A549 (cell line): ENCODE measurements at regions not wholly inside any gene's neighbourhood (a gene's known extent, or its start where the extent isn't known, plus 50 kb on each side); places are given as distances from the start of the nearest gene placed in this dataset.

ENCODE experiments used
- ATAC-seq, 2 experiments: fragments of 200-7000 bp in 1 of 2; fragments of >200 bp in 1 of 2; cut with Nextera tagmentation in 1 of 2; cut with Tn5 transposase in 1 of 2; 3 replicates each; pipeline versions ENCODE4 v1.8.0 to v1.9.1; 2018 to 2020; ENCODE audit warnings: mild to moderate bottlenecking in 1 of 2, moderate library complexity in 1 of 2
- CTCF ChIA-PET: fragments of 300-600 bp; sonication (Branson Sonifier 250); formaldehyde crosslinking; extraction: SDS; loops from one replicate; lab custom pipeline; 2021; ENCODE audit warnings: antibody characterized with exemption, inconsistent platforms; lab: Yijun Ruan, JAX
- POLR2A ChIA-PET: fragments of 350-600 bp; formaldehyde crosslinking; extraction: SDS; loops from one replicate; lab custom pipeline; 2021; ENCODE audit warnings: antibody characterized with exemption, inconsistent platforms; lab: Yijun Ruan, JAX
- DNase-seq, 2 experiments: peaks; one replicate each; pipeline versions ENCODE4 v3.0.0 to v3.0.0-alpha.2; 2011 to 2016; ENCODE audit warnings: low read depth in 1 of 2, low spot score in 1 of 2
- FAIRE-seq: peaks from 2 replicates; lab custom pipeline; 2011; peaks lifted over from hg19 to GRCh38; lab: Jason Lieb, UNC
- H3K27ac ChIP-seq, 2 experiments: fragments of >200 bp; sonication (Bioruptor Twin); formaldehyde crosslinking; 3 replicates each; pipeline ENCODE4 v1.5.1; 2016 to 2017
- H3K4me1 ChIP-seq: fragments of >200 bp; sonication (Bioruptor Twin); formaldehyde crosslinking; 3 replicates; pipeline ENCODE4 v1.6.1; 2016
- H3K4me2 ChIP-seq: fragments of >200 bp; sonication (Bioruptor Twin); formaldehyde crosslinking; 3 replicates; pipeline ENCODE4 v1.6.1; 2016
- H3K4me3 ChIP-seq: fragments of >200 bp; sonication (Bioruptor Twin); formaldehyde crosslinking; 3 replicates; pipeline ENCODE4 v1.5.1; 2016
- H3K9me3 ChIP-seq: fragments of >200 bp; sonication (Bioruptor Twin); formaldehyde crosslinking; 3 replicates; pipeline ENCODE4 v1.6.1; 2016
- BCL3 ChIP-seq: fragments of >200 bp; sonication (Bioruptor Twin); formaldehyde crosslinking; IDR thresholded peaks from 3 replicates; pipeline ENCODE4 v1.6.1; 2016
- CBX8 ChIP-seq: fragments of 200-600 bp; sonication (generic); IDR thresholded peaks from 2 replicates; pipeline ENCODE4 v1.6.1; 2016
- CTCF ChIP-seq: fragments of >200 bp; sonication (Bioruptor Twin); formaldehyde crosslinking; IDR thresholded peaks from 3 replicates; pipeline ENCODE4 v1.5.1; 2016
- E2F6 ChIP-seq: IDR thresholded peaks from 2 replicates; pipeline ENCODE4 v1.6.1; 2012; ENCODE audit warnings: low read depth, borderline replicate concordance
- EHMT2 ChIP-seq: fragments of 200-600 bp; sonication (generic); IDR thresholded peaks from 2 replicates; pipeline ENCODE4 v1.6.1; 2016; ENCODE audit warnings: antibody characterized with exemption, low read depth, mild to moderate bottlenecking, moderate library complexity
- EP300 ChIP-seq, 2 experiments: fragments of >200 bp; sonication (Bioruptor Twin); formaldehyde crosslinking; IDR thresholded peaks; 2 replicates in 1 of 2; 3 replicates in 1 of 2; pipeline ENCODE4 v1.6.1; 2016 to 2017
- FOSB ChIP-seq: fragments of 250-450 bp; sonication (Bioruptor Pico); IDR thresholded peaks from 2 replicates; pipeline ENCODE4 v1.5.0; 2020; ENCODE audit warnings: mild to moderate bottlenecking, moderate library complexity
- FOXS1 ChIP-seq: fragments of 250-450 bp; sonication (Bioruptor Pico); IDR thresholded peaks from 2 replicates; pipeline ENCODE4 v1.5.0; 2020; ENCODE audit warnings: mild to moderate bottlenecking, moderate library complexity
- HDAC2 ChIP-seq: fragments of 200-600 bp; sonication (generic); IDR thresholded peaks from 2 replicates; pipeline ENCODE4 v1.6.1; 2016
- HES2 ChIP-seq: fragments of >200 bp; sonication (Bioruptor Twin); formaldehyde crosslinking; IDR thresholded peaks from 2 replicates; pipeline ENCODE4 v1.6.1; 2016
- HEYL ChIP-seq: fragments of 250-450 bp; sonication (Bioruptor Pico); IDR thresholded peaks from 2 replicates; pipeline ENCODE4 v1.8.0; 2021; ENCODE audit warnings: mild to moderate bottlenecking, moderate library complexity
- HMGXB4 ChIP-seq: fragments of 250-450 bp; sonication (Bioruptor Pico); IDR thresholded peaks from 2 replicates; pipeline ENCODE4 v1.5.0; 2021; ENCODE audit warnings: mild to moderate bottlenecking, moderate library complexity, borderline replicate concordance
- HOXA7 ChIP-seq: fragments of 250-450 bp; sonication (Bioruptor Pico); IDR thresholded peaks from 2 replicates; pipeline ENCODE4 v1.5.0; 2020; ENCODE audit warnings: mild to moderate bottlenecking, moderate library complexity
- HOXB13 ChIP-seq: fragments of 250-450 bp; sonication (Bioruptor Pico); IDR thresholded peaks from 2 replicates; pipeline ENCODE4 v1.5.0; 2020; ENCODE audit warnings: low read depth, mild to moderate bottlenecking, moderate library complexity
- JUNB ChIP-seq: fragments of >200 bp; sonication (Bioruptor Twin); formaldehyde crosslinking; IDR thresholded peaks from 2 replicates; pipeline ENCODE4 v1.6.1; 2016
- KDM1A ChIP-seq: fragments of 200-600 bp; sonication (generic); IDR thresholded peaks from 2 replicates; pipeline ENCODE4 v1.6.1; 2016; ENCODE audit warnings: low read depth, mild to moderate bottlenecking
- MAX ChIP-seq: IDR thresholded peaks from 2 replicates; pipeline ENCODE4 v1.6.1; 2012
- MYC ChIP-seq: IDR thresholded peaks from 2 replicates; pipeline ENCODE4 v1.6.1; 2012; ENCODE audit warnings: mild to moderate bottlenecking, inconsistent platforms, low read length, improper control_type of control experiment, borderline replicate concordance
- NPAS2 ChIP-seq: fragments of 250-450 bp; sonication (Bioruptor Pico); IDR thresholded peaks from 2 replicates; pipeline ENCODE4 v1.8.0; 2022; ENCODE audit warnings: mild to moderate bottlenecking, moderate library complexity, borderline replicate concordance
- RAD21 ChIP-seq, 2 experiments: fragments of >200 bp in 1 of 2; sonication (Bioruptor Twin) in 1 of 2; formaldehyde crosslinking in 1 of 2; IDR thresholded peaks in 1 of 2; conservative IDR thresholded peaks in 1 of 2; 2 replicates in 1 of 2; 3 replicates in 1 of 2; pipeline ENCODE4 v1.6.1; 2012 to 2018; ENCODE audit warnings: inconsistent platforms in 1 of 2
- RNF2 ChIP-seq: fragments of 200-600 bp; sonication (generic); IDR thresholded peaks from 2 replicates; pipeline ENCODE4 v1.6.1; 2016; ENCODE audit warnings: low read depth, mild to moderate bottlenecking, antibody characterized with exemption, moderate library complexity, borderline replicate concordance
- TFCP2L1 ChIP-seq: fragments of 250-450 bp; sonication (Bioruptor Pico); IDR thresholded peaks from 2 replicates; pipeline ENCODE4 v1.5.0; 2021; ENCODE audit warnings: mild to moderate bottlenecking
- ZC3H11A ChIP-seq: fragments of 450-650 bp; IDR thresholded peaks from 2 replicates; pipeline ENCODE4 v1.6.1; 2014; ENCODE audit warnings: antibody characterized with exemption, mild to moderate bottlenecking
- ZSCAN20 ChIP-seq: fragments of 250-450 bp; sonication (Bioruptor Pico); IDR thresholded peaks from 2 replicates; pipeline ENCODE4 v1.8.0; 2022; ENCODE audit warnings: mild to moderate bottlenecking, moderate library complexity
- WGBS: methylation state at CpG from one replicate; pipeline ENCODE4 v1.1.6; 2017; ENCODE audit errors: missing lambda C conversion rate; 5-methylcytosine and 5-hydroxymethylcytosine counted together

GRCh38 chr9:89664896-89665329 is 60.1 kb downstream of the GADD45G start:
- DNase-seq (no peak), ATAC-seq (no peak), FAIRE-seq (no peak)
- ChIA-PET POLR2A (no interaction called here), CTCF (interaction anchor here (0.8 kb wide), 1 partner anchor 1091 kb away, joined by 3 read pairs; no protein-coding TSS in a partner anchor)
- Histone ChIP-seq H3K4me3 (no peak overlapping the region), H3K27ac (no peak overlapping the region), H3K4me2 (no peak overlapping the region), H3K9me3 (no peaks in the 10 kb centered on the region), H3K4me1 (no peaks in the 10 kb centered on the region)
- 71% methylated on average over 13 of the region's 13 CpGs for WGBS
- TF ChIP-seq BCL3 (no peak), KDM1A (no peak)

- H3K4me1 ChIP-seq: 0 out of 3 replicates have a peak, but pooled peaks cover 7% of the 10 kb centered on the region
- DNase-seq (no peak), FAIRE-seq (no peak), ATAC-seq (no peak)
- no peak overlapping the region for H3K4me2 ChIP-seq
- no peak overlapping the region for H3K4me3 ChIP-seq
- ChIA-PET POLR2A (no interaction called here), CTCF (no interaction called here)
- H3K9me3 ChIP-seq: no peaks in the 10 kb centered on the region
- no peak for TF ChIP-seq EHMT2
- no peak for TF ChIP-seq CBX8
- no peak for TF ChIP-seq RNF2
- TF ChIP-seq HOXB13 (CRISPR knock-in tag): no peak
- TF ChIP-seq ZSCAN20 (CRISPR knock-in tag): no peak
- no peak for TF ChIP-seq HES2
- TF ChIP-seq TFCP2L1 (CRISPR knock-in tag): no peak
- TF ChIP-seq E2F6: no peak
- TF ChIP-seq HDAC2: no peak
- no peak for TF ChIP-seq NPAS2 (CRISPR knock-in tag)
- TF ChIP-seq HEYL (CRISPR knock-in tag): no peak
- TF ChIP-seq MAX: no peak
- no peak for TF ChIP-seq HOXA7 (CRISPR knock-in tag)
- no peak for TF ChIP-seq EP300 (IDR thresholded peaks at IDR 0.05)
- no peak for TF ChIP-seq FOSB (CRISPR knock-in tag)
- TF ChIP-seq ZC3H11A: no peak
- TF ChIP-seq KDM1A: no peak
- 43% methylated on average over 4 of the region's 7 CpGs for WGBS
- no peak overlapping the region for H3K27ac ChIP-seq
Measured at GRCh38 chr9:89666364-89666763, 61.6 kb downstream of the GADD45G start.

- Histone ChIP-seq H3K4me1 (0 out of 3 replicates have a peak, but pooled peaks cover 7% of the 10 kb centered on the region), H3K27ac (no peak overlapping the region), H3K9me3 (no peaks in the 10 kb centered on the region), H3K4me2 (no peak overlapping the region)
- ATAC-seq: no peak
- 50% methylated on average over 6 of the region's 6 CpGs for WGBS
- no peak for DNase-seq
- no peak for FAIRE-seq
- ChIA-PET CTCF (no interaction called here), POLR2A (no interaction called here)
- no peak for TF ChIP-seq JUNB
- TF ChIP-seq, all 56 proteins: peak for 0
- H3K4me3 ChIP-seq: no peak overlapping the region
Measured at GRCh38 chr9:89666950-89667349, 62.1 kb downstream of the GADD45G start.

GRCh38 chr9:89667726-89668125 is 62.9 kb downstream of the GADD45G start:
- no peak for DNase-seq
- Histone ChIP-seq H3K4me3 (no peak overlapping the region), H3K27ac (no peak overlapping the region), H3K4me2 (no peak overlapping the region), H3K9me3 (no peaks in the 10 kb centered on the region), H3K4me1 (0 out of 3 replicates have a peak, but pooled peaks cover 7% of the 10 kb centered on the region)
- ChIA-PET CTCF (no interaction called here), POLR2A (no interaction called here)
- TF ChIP-seq BCL3 (no peak), JUNB (no peak), MYC (no peak), HES2 (no peak), HMGXB4 (no peak), RAD21 (conservative IDR thresholded peaks at IDR 0.05 in 1 of 2, IDR thresholded peaks at IDR 0.05 in 1 of 2) (no peak), CTCF (no peak), FOXS1 (CRISPR knock-in tag) (no peak)
- FAIRE-seq: no peak
- WGBS: 42% methylated on average over 8 of the region's 8 CpGs
- ATAC-seq: no peak
